NK-92 treated with Interleukin-12 subunit alpha and Interleukin-12 subunit beta, amount 100 ng/mL, for 24 hours (cell line): ENCODE measurements at regions not wholly inside any gene's neighbourhood (a gene's known extent, or its start where the extent isn't known, plus 50 kb on each side); places are given as distances from the start of the nearest gene placed in this dataset.
"Not testable (repeated sequence)": the region's sequence is repeated elsewhere in the genome, so short reads cannot be mapped to it uniquely, and the experiment has no call there.

ENCODE experiments used
- DNase-seq: peaks from one replicate; lab custom pipeline; 2025; lab: John Stamatoyannopoulos, UW

- DNase-seq = no peak
Measured at GRCh38 chr13:91219201-91219600, 128.3 kb upstream of the MIR17HG start.

GRCh38 chr13:91220872-91221271 lies 126.6 kb upstream of the MIR17HG start:
- no peak for DNase-seq

GRCh38 chr13:91228108-91228507 lies 119.4 kb upstream of the MIR17HG start:
- no peak for DNase-seq

GRCh38 chr13:91228940-91229339 lies 118.5 kb upstream of the MIR17HG start:
- DNase-seq = no peak

GRCh38 chr13:91232716-91233115 lies 114.8 kb upstream of the MIR17HG start:
- no peak for DNase-seq

GRCh38 chr13:91233291-91233690 lies 114.2 kb upstream of the MIR17HG start:
- DNase-seq = no peak

GRCh38 chr13:91236182-91236581 lies 111.3 kb upstream of the MIR17HG start:
- no peak for DNase-seq

GRCh38 chr13:91236921-91237320 lies 110.6 kb upstream of the MIR17HG start:
- no peak for DNase-seq

- no peak for DNase-seq
Measured at GRCh38 chr13:91238036-91238435, 109.5 kb upstream of the MIR17HG start.

- DNase-seq = no peak
Measured at GRCh38 chr13:91240341-91240740, 107.1 kb upstream of the MIR17HG start.

- DNase-seq = no peak
Measured at GRCh38 chr13:91241221-91241933, 106.1 kb upstream of the MIR17HG start.

GRCh38 chr13:91242652-91243051 lies 104.8 kb upstream of the MIR17HG start:
- no peak for DNase-seq

- DNase-seq = no peak
Measured at GRCh38 chr13:91245288-91245687, 102.2 kb upstream of the MIR17HG start.

GRCh38 chr13:91247768-91248167 lies 99.7 kb upstream of the MIR17HG start:
- no peak for DNase-seq

- no peak for DNase-seq
Measured at GRCh38 chr13:91248249-91248648, 99.2 kb upstream of the MIR17HG start.

GRCh38 chr13:91249370-91249769 lies 98.1 kb upstream of the MIR17HG start:
- no peak for DNase-seq

GRCh38 chr13:91249861-91250260 lies 97.6 kb upstream of the MIR17HG start:
- DNase-seq = no peak

- DNase-seq = not testable (repeated sequence)
Measured at GRCh38 chr13:91251573-91251972, 95.9 kb upstream of the MIR17HG start.

- DNase-seq = no peak
Measured at GRCh38 chr13:91264484-91264883, 83.0 kb upstream of the MIR17HG start.

GRCh38 chr13:91269237-91269636 lies 78.2 kb upstream of the MIR17HG start:
- DNase-seq = no peak

GRCh38 chr13:91270031-91270430 lies 77.5 kb upstream of the MIR17HG start:
- DNase-seq = no peak

- DNase-seq = no peak
Measured at GRCh38 chr13:91272235-91272777, 75.2 kb upstream of the MIR17HG start.

GRCh38 chr13:91273675-91274074 lies 73.8 kb upstream of the MIR17HG start:
- DNase-seq = no peak
